Activated T-helper 17 cell treated with anti-CD3 and anti-CD28 coated beads, Interleukin-2, amount 50 U/mL, for 72 hours (primary cell): ENCODE measurements at regions not wholly inside any gene's neighbourhood (a gene's known extent, or its start where the extent isn't known, plus 50 kb on each side); places are given as distances from the start of the nearest gene placed in this dataset.

Experiments
- ATAC-seq: fragments of 150-1000 bp; cut with Tn5 transposase; replicated peaks from 2 replicates; pipeline ENCODE4 v1.10.0; 2021; ENCODE audit warnings: mild to moderate bottlenecking, moderate library complexity
- H3K27ac Mint-ChIP-seq: one replicate; pipeline ENCODE4 v1.8.0; 2022; ENCODE audit warnings: mixed read lengths
- H3K27me3 Mint-ChIP-seq: one replicate; pipeline ENCODE4 v1.8.0; 2022; ENCODE audit warnings: mixed read lengths
- H3K36me3 Mint-ChIP-seq: one replicate; pipeline ENCODE4 v1.8.0; 2022; ENCODE audit warnings: low read depth, mild to moderate bottlenecking, mixed read lengths
- H3K4me1 Mint-ChIP-seq: one replicate; pipeline ENCODE4 v1.8.0; 2022; ENCODE audit warnings: mixed read lengths
- H3K4me3 Mint-ChIP-seq: one replicate; pipeline ENCODE4 v1.8.0; 2022; ENCODE audit warnings: mild to moderate bottlenecking, mixed read lengths
- H3K9me3 Mint-ChIP-seq: one replicate; pipeline ENCODE4 v1.8.0; 2022; ENCODE audit warnings: mixed read lengths

GRCh38 chr16:86963600-86964575, 353.3 kb downstream of the C16orf95 start:
- Mint-ChIP-seq H3K27ac (no peak overlapping the region), H3K27me3 (peaks cover 11% of the 10 kb centered on the region), H3K9me3 (no peaks in the 10 kb centered on the region), H3K36me3 (no peaks in the 10 kb centered on the region), H3K4me1 (no peaks in the 10 kb centered on the region), H3K4me3 (no peak overlapping the region)
- no peak for ATAC-seq

DNA sequence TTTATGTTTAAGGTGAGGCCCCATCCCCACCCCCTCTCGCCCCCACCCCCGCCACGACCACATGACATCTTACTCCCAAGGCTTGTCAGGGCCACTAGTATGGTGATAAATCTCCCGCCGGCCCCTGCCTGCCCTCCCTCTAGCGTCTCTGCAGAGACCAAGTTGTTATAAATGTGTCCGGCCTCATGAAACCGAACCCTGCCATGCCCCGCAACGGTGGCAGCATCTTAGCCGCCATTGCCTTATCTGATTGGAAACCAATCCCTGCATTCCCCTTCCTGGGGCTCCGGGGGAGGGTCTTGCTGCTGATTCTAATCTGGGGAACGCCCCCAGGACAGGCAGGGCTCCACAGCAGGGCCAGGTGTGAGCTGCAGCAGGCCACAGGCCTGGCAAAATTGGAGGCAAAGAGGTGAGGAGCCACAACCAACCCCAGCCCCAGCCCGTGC, 352.4 kb downstream of the C16orf95 start:
- peaks cover 8% of the 10 kb centered on the region for H3K27me3 Mint-ChIP-seq
- H3K36me3 Mint-ChIP-seq: no peaks in the 10 kb centered on the region
- H3K27ac Mint-ChIP-seq: no peak overlapping the region
- no peaks in the 10 kb centered on the region for H3K4me1 Mint-ChIP-seq
- no peak overlapping the region for H3K4me3 Mint-ChIP-seq
- ATAC-seq: no peak
- H3K9me3 Mint-ChIP-seq: no peaks in the 10 kb centered on the region

DNA sequence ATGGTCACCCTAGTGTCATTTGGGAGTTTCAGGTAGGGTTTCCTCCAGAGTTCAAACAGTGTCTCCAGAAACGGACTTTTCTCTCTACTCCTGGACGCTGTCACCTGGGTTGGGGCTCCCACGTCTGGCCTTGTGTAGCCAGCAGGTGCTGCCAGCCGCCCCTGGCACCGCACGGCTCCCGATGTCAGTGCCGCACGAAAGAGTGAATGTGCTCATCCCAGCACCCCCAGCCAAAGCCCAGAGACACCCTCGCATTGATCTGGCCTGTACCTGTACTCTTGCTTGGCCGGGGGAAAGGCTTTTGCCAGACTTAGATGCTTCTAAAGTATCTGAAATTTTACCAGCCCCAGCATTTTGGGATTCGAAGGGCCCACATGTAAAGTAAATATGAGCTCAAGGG, 351.9 kb downstream of the C16orf95 start:
- no peak for ATAC-seq
- Mint-ChIP-seq H3K27me3 (peaks cover 5% of the 10 kb centered on the region), H3K27ac (no peak overlapping the region), H3K9me3 (no peaks in the 10 kb centered on the region), H3K4me3 (no peak overlapping the region), H3K36me3 (no peaks in the 10 kb centered on the region), H3K4me1 (no peaks in the 10 kb centered on the region)

GRCh38 chr16:86965840-86966550, 351.2 kb downstream of the C16orf95 start:
- Mint-ChIP-seq H3K27ac (no peak overlapping the region), H3K4me3 (no peak overlapping the region), H3K9me3 (no peaks in the 10 kb centered on the region), H3K36me3 (no peaks in the 10 kb centered on the region), H3K27me3 (peaks cover 5% of the 10 kb centered on the region), H3K4me1 (no peaks in the 10 kb centered on the region)
- no peak for ATAC-seq

DNA sequence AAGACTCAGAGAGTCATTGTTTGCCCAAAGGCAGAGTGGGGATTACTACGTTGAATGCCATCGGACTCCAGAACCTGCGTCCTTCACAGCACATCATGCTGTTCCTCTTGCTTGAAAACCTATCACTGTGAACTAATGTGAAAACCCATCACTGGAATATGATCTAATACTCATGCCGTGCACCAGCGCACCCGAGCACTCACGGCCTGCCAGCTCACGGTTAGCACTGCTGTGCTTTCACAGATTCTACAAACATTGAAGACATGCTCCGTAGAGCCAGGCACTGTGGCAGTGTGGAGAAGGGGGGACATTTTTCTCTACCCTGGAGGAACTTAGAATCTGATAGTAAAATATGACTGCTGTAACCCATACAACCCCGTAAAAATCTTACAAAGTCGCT, 350.4 kb downstream of the C16orf95 start:
- Mint-ChIP-seq H3K9me3 (no peaks in the 10 kb centered on the region), H3K4me1 (no peaks in the 10 kb centered on the region), H3K4me3 (no peak overlapping the region), H3K27ac (no peak overlapping the region), H3K27me3 (peaks cover 6% of the 10 kb centered on the region), H3K36me3 (no peaks in the 10 kb centered on the region)
- no peak for ATAC-seq

- H3K4me3 Mint-ChIP-seq: no peak overlapping the region
- no peak for ATAC-seq
These were observed 348.3 kb downstream of the C16orf95 start for GRCh38 chr16:86968866-86969265.

DNA sequence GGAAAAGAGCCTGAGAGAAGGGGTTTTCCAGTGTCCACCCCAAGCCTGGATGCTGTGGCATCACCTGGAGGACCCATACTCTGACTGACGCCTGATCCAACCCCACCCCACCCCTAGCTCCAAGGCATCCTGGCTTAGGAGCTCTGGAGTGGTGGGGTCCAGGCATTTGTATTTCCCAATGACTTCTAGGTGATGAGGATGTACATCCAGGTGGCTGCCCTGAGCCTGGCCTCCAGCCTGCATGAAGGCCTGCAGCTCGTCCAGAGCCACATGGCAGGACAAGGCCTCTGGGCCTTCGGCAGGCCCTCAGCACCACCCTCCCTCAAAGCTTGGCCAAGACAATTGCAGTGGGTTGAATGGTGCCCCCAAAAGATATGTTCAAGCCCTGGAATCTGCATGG, 347.5 kb downstream of the C16orf95 start:
- no peaks in the 10 kb centered on the region for H3K9me3 Mint-ChIP-seq
- H3K27me3 Mint-ChIP-seq: peaks cover 18% of the 10 kb centered on the region
- no peaks in the 10 kb centered on the region for H3K36me3 Mint-ChIP-seq
- no peak for ATAC-seq
- H3K4me1 Mint-ChIP-seq: no peaks in the 10 kb centered on the region
- no peak overlapping the region for H3K4me3 Mint-ChIP-seq
- no peak overlapping the region for H3K27ac Mint-ChIP-seq

More at GRCh38 chr16:86968866-86969265, 348.3 kb downstream of the C16orf95 start:
- no peaks in the 10 kb centered on the region for H3K4me1 Mint-ChIP-seq
- peaks cover 18% of the 10 kb centered on the region for H3K27me3 Mint-ChIP-seq
- no peaks in the 10 kb centered on the region for H3K9me3 Mint-ChIP-seq
- H3K27ac Mint-ChIP-seq: no peak overlapping the region
- no peaks in the 10 kb centered on the region for H3K36me3 Mint-ChIP-seq

GRCh38 chr16:86970279-86970678, 346.9 kb downstream of the C16orf95 start:
- no peak overlapping the region for H3K4me3 Mint-ChIP-seq

DNA sequence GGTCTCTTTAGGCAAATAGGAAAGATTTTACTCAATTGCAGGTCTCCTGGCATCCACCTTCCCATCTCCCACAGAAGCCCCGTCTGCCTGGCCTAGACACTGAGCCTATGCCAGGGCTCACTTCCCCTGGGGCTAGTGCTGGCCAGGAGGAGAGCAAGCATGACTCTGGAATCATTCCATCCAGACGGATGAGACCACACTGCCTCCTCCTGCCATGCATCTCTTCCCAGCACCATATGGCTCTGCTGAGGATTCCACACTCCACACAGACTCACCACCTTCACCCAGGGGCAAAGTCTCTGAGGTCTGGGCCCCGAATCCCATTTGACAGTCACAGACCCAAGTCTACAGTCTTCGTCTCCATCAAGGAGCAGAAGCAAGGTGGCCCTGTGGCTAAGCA, 346.5 kb downstream of the C16orf95 start:
- no peak overlapping the region for H3K27ac Mint-ChIP-seq
- H3K36me3 Mint-ChIP-seq: no peaks in the 10 kb centered on the region
- H3K9me3 Mint-ChIP-seq: no peaks in the 10 kb centered on the region
- H3K4me3 Mint-ChIP-seq: no peak overlapping the region
- no peaks in the 10 kb centered on the region for H3K4me1 Mint-ChIP-seq
- no peak for ATAC-seq
- H3K27me3 Mint-ChIP-seq: peaks cover 16% of the 10 kb centered on the region

More at GRCh38 chr16:86970279-86970678, 346.9 kb downstream of the C16orf95 start:
- Mint-ChIP-seq H3K27me3 (peaks cover 18% of the 10 kb centered on the region), H3K9me3 (no peaks in the 10 kb centered on the region), H3K4me1 (no peaks in the 10 kb centered on the region), H3K36me3 (no peaks in the 10 kb centered on the region), H3K27ac (no peak overlapping the region)
- ATAC-seq: no peak

DNA sequence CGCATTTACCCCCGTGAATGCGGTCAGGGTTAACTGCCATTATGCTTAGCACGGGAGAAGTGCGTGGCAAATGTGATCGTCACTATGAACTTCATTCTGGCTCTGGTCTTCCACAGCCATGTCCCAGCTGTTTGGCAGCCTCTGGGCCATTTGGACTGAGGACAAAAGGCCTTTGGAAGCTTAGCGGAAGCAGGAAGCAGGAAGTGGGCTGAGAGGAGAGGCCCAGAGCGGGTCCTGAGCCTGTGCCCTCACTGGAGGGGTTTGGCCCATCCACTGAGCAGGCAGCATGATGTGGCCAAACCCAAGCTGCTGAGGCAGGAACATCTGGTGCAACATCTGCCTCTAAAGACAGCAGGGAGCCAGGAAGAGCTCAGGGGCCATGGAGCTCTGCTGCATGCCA, 345.9 kb downstream of the C16orf95 start:
- ATAC-seq: no peak

GRCh38 chr16:86974120-86974519, 343.1 kb downstream of the C16orf95 start:
- Mint-ChIP-seq H3K4me3 (no peak overlapping the region), H3K27me3 (peaks cover 13% of the 10 kb centered on the region), H3K27ac (no peak overlapping the region), H3K4me1 (no peaks in the 10 kb centered on the region), H3K36me3 (no peaks in the 10 kb centered on the region), H3K9me3 (no peaks in the 10 kb centered on the region)
- ATAC-seq: no peak

More for the DNA sequence above, 345.9 kb downstream of the C16orf95 start:
- Mint-ChIP-seq H3K27me3 (peaks cover 14% of the 10 kb centered on the region), H3K9me3 (no peaks in the 10 kb centered on the region), H3K4me3 (no peak overlapping the region), H3K36me3 (no peaks in the 10 kb centered on the region), H3K27ac (no peak overlapping the region), H3K4me1 (no peaks in the 10 kb centered on the region)

GRCh38 chr16:86975445-86975844, 341.7 kb downstream of the C16orf95 start:
- ATAC-seq: no peak
- no peaks in the 10 kb centered on the region for H3K9me3 Mint-ChIP-seq
- H3K4me3 Mint-ChIP-seq: no peak overlapping the region
- H3K4me1 Mint-ChIP-seq: no peaks in the 10 kb centered on the region
- no peaks in the 10 kb centered on the region for H3K36me3 Mint-ChIP-seq
- H3K27ac Mint-ChIP-seq: no peak overlapping the region
- peaks cover 20% of the 10 kb centered on the region for H3K27me3 Mint-ChIP-seq

- H3K9me3 Mint-ChIP-seq: no peaks in the 10 kb centered on the region
- no peak overlapping the region for H3K4me3 Mint-ChIP-seq
- H3K27me3 Mint-ChIP-seq: peaks cover 16% of the 10 kb centered on the region
- H3K27ac Mint-ChIP-seq: no peak overlapping the region
- H3K4me1 Mint-ChIP-seq: no peaks in the 10 kb centered on the region
- no peaks in the 10 kb centered on the region for H3K36me3 Mint-ChIP-seq
- no peak for ATAC-seq
These were observed 340.0 kb downstream of the C16orf95 start for GRCh38 chr16:86977076-86977676.

DNA sequence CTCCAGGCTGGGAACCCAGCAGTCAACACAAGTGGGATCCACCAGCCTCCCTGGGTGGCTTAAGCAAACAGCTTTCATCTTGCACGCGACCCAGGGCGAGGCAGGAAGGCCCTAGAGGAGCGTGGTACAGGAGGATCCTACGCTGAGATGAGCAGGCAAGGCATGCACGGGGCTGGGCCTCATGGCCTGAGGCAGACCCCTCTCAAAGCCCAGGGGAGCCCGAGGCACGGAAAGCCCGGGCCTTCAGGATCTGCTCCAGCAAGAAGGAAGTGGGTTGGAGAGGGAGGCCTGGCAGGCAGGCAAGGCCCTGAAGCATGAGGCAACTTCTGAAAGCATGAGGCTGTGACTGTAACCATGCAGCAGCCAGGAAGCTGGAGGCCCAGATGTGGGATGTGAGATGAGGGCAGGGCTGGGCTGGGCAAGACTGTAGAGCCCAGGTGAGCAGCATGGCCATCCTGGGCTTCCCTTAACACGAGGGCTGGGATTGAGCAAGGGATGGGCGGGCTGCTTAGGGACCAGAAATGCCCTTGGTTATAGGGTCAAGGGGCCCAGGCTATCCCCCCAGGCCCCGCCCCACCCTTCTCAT, 338.7 kb downstream of the C16orf95 start:
- H3K4me1 Mint-ChIP-seq: no peaks in the 10 kb centered on the region
- peaks cover 7% of the 10 kb centered on the region for H3K27me3 Mint-ChIP-seq
- no peaks in the 10 kb centered on the region for H3K36me3 Mint-ChIP-seq
- no peak for ATAC-seq
- H3K27ac Mint-ChIP-seq: no peak overlapping the region
- H3K4me3 Mint-ChIP-seq: no peak overlapping the region
- H3K9me3 Mint-ChIP-seq: no peaks in the 10 kb centered on the region
